ENCODE measurements at regions not wholly inside any gene's neighbourhood (a gene's known extent, or its start where the extent isn't known, plus 50 kb on each side); places are given as distances from the start of the nearest gene placed in this dataset.

DNA sequence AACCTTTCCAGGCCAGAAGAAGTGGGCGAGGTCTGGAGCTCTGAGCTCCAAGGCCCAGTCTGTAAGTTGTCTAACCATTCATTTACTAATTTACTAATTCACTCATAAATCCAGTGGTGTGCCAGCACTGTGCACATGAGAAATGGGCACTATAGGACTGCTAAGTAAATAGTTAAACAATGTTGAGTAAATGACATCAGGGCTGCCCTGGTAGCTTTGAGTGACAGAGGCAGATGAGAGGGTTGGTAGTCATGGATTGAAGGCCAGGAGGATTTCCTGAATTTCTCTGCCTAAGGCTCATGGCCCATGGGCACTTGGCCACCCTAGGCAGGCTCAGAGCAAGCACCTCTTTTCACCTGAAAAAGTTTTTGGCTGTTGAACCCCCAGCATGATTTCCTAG lies 216.9 kb upstream of the RXFP2 start (continued):
- no peak for TF ChIP-seq MTA3 (IDR thresholded peaks at IDR 0.05; ENCODE audit: borderline replicate concordance)
- no peak for TF ChIP-seq ZFP30 (CRISPR knock-in tag; IDR thresholded peaks at IDR 0.05; ENCODE audit: borderline replicate concordance)
- no peak for TF ChIP-seq STAT5B (CRISPR knock-in tag; IDR thresholded peaks at IDR 0.05)

DNA sequence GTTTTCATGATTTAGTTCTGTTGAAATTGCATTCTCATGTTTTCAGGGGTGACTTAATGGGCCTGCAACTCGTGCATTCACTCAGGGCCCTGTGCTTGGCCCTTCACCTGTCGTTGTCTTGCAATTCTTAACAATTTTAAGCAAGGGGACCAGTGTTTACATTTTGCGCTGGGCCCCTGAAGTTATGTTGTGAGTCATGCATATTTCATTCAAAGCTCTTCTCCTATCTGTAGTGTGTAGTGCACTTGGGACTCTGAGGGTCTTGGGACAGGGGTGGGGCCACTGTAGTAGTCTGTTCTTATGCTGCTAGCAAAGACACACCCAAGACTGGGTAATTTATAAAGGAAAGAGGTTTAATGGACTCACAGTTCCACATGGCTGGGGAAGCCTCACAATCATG lies 211.2 kb upstream of the RXFP2 start:
- Histone ChIP-seq H3K9ac (ENCODE audit: insufficient read depth in 1 of 2, low read depth in 2 of 2, low read length in 2 of 2) (no peak overlapping the region), H3K36me3 (ENCODE audit: control insufficient read depth, insufficient read depth, low read length) (no peaks in the 10 kb centered on the region), H3K27me3 (ENCODE audit: control insufficient read depth in 2 of 2, insufficient read depth in 2 of 2, low read length in 2 of 2) (no peaks in the 10 kb centered on the region), H2AFZ (ENCODE audit: low read depth, low read length) (no peak overlapping the region), H3K9me3 (replicated peaks; ENCODE audit: control insufficient read depth, insufficient read depth, low read depth, low read length) (no peaks in the 10 kb centered on the region), H3K27ac (ENCODE audit: extremely low read depth, low read depth, low read length) (no peak overlapping the region), H3K4me1 (replicated peaks in 1 of 2; ENCODE audit: control insufficient read depth in 2 of 2, insufficient read depth in 2 of 2, low read length in 2 of 2) (no peaks in the 10 kb centered on the region), H3K9me1 (ENCODE audit: control insufficient read depth, insufficient read depth, low read length) (no peaks in the 10 kb centered on the region), H4K20me1 (replicated peaks; ENCODE audit: control insufficient read depth, insufficient read depth, low read length) (no peaks in the 10 kb centered on the region), H3K4me2 (ENCODE audit: insufficient read depth, low read length) (no peak overlapping the region), H3K4me3 (no peak overlapping the region), H3K79me2 (ENCODE audit: control insufficient read depth, insufficient read depth, low read length) (no peaks in the 10 kb centered on the region)
- in situ Hi-C loops (cut with MboI): no loop called here
- POLR2A ChIA-PET: no interaction called here
- WGBS (ENCODE audit: insufficient coverage, low coverage, missing lambda C conversion rate): 0% methylated on average over 3 of the region's 3 CpGs
- no peak for ATAC-seq
- no peak for FAIRE-seq
- intact Hi-C loops (cut with micrococcal nuclease): no loop called here
- no peak for DNase-seq (ENCODE audit: extremely low read depth in 1 of 4, low spot score in 3 of 4)
- CTCF ChIA-PET (ENCODE audit: low intra/inter-chr PET ratio): no interaction called here
- no TSS peak for BruUV-seq (replicated peaks)
- TF ChIP-seq, protein P1, sequence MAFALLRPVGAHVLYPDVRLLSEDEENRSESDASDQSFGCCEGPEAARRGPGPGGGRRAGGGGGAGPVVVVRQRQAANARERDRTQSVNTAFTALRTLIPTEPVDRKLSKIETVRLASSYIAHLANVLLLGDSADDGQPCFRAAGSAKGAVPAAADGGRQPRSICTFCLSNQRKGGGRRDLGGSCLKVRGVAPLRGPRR (CRISPR knock-in tag; IDR thresholded peaks at IDR 0.05): no peak
- TF ChIP-seq DACH1 (IDR thresholded peaks at IDR 0.05; ENCODE audit: partially characterized antibody) (no peak), KDM1A (IDR thresholded peaks at IDR 0.05) (no peak), BACH1 (tag; IDR thresholded peaks at IDR 0.05) (no peak), ZNF133 (CRISPR knock-in tag; IDR thresholded peaks at IDR 0.05) (no peak), FOXK2 (conservative IDR thresholded peaks at IDR 0.05 in 1 of 2, IDR thresholded peaks at IDR 0.05 in 1 of 2; ENCODE audit: low read depth in 2 of 2) (no peak)
- TF ChIP-seq, protein P2, sequence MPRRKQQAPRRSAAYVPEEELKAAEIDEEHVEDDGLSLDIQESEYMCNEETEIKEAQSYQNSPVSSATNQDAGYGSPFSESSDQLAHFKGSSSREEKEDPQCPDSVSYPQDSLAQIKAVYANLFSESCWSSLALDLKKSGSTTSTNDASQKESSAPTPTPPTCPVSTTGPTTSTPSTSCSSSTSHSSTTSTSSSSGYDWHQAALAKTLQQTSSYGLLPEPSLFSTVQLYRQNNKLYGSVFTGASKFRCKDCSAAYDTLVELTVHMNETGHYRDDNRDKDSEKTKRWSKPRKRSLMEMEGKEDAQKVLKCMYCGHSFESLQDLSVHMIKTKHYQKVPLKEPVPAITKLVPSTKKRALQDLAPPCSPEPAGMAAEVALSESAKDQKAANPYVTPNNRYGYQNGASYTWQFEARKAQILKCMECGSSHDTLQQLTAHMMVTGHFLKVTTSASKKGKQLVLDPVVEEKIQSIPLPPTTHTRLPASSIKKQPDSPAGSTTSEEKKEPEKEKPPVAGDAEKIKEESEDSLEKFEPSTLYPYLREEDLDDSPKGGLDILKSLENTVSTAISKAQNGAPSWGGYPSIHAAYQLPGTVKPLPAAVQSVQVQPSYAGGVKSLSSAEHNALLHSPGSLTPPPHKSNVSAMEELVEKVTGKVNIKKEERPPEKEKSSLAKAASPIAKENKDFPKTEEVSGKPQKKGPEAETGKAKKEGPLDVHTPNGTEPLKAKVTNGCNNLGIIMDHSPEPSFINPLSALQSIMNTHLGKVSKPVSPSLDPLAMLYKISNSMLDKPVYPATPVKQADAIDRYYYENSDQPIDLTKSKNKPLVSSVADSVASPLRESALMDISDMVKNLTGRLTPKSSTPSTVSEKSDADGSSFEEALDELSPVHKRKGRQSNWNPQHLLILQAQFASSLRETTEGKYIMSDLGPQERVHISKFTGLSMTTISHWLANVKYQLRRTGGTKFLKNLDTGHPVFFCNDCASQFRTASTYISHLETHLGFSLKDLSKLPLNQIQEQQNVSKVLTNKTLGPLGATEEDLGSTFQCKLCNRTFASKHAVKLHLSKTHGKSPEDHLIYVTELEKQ (CRISPR knock-in tag; IDR thresholded peaks at IDR 0.05): no peak
- TF ChIP-seq, protein P3, sequence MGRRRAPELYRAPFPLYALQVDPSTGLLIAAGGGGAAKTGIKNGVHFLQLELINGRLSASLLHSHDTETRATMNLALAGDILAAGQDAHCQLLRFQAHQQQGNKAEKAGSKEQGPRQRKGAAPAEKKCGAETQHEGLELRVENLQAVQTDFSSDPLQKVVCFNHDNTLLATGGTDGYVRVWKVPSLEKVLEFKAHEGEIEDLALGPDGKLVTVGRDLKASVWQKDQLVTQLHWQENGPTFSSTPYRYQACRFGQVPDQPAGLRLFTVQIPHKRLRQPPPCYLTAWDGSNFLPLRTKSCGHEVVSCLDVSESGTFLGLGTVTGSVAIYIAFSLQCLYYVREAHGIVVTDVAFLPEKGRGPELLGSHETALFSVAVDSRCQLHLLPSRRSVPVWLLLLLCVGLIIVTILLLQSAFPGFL (CRISPR knock-in tag; IDR thresholded peaks at IDR 0.05): no peak
- TF ChIP-seq, protein P4, sequence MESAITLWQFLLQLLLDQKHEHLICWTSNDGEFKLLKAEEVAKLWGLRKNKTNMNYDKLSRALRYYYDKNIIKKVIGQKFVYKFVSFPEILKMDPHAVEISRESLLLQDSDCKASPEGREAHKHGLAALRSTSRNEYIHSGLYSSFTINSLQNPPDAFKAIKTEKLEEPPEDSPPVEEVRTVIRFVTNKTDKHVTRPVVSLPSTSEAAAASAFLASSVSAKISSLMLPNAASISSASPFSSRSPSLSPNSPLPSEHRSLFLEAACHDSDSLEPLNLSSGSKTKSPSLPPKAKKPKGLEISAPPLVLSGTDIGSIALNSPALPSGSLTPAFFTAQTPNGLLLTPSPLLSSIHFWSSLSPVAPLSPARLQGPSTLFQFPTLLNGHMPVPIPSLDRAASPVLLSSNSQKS (CRISPR knock-in tag; IDR thresholded peaks at IDR 0.05): no peak
- TF ChIP-seq, protein P5, sequence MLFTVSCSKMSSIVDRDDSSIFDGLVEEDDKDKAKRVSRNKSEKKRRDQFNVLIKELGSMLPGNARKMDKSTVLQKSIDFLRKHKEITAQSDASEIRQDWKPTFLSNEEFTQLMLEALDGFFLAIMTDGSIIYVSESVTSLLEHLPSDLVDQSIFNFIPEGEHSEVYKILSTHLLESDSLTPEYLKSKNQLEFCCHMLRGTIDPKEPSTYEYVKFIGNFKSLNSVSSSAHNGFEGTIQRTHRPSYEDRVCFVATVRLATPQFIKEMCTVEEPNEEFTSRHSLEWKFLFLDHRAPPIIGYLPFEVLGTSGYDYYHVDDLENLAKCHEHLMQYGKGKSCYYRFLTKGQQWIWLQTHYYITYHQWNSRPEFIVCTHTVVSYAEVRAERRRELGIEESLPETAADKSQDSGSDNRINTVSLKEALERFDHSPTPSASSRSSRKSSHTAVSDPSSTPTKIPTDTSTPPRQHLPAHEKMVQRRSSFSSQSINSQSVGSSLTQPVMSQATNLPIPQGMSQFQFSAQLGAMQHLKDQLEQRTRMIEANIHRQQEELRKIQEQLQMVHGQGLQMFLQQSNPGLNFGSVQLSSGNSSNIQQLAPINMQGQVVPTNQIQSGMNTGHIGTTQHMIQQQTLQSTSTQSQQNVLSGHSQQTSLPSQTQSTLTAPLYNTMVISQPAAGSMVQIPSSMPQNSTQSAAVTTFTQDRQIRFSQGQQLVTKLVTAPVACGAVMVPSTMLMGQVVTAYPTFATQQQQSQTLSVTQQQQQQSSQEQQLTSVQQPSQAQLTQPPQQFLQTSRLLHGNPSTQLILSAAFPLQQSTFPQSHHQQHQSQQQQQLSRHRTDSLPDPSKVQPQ (CRISPR knock-in tag; IDR thresholded peaks at IDR 0.05; ENCODE audit: borderline replicate concordance): no peak

Data from K562 (cell line).